IPS-18a (cell line): ENCODE measurements at regions not wholly inside any gene's neighbourhood (a gene's known extent, or its start where the extent isn't known, plus 50 kb on each side); places are given as distances from the start of the nearest gene placed in this dataset.

Experiments
- H3K27ac ChIP-seq: one replicate; pipeline ENCODE4 v1.5.1; 2013; ENCODE audit warnings: low read length
- H3K27me3 ChIP-seq: one replicate; pipeline ENCODE4 v1.6.1; 2013; ENCODE audit warnings: mild to moderate bottlenecking, low read length; ENCODE audit not compliant: control insufficient read depth, insufficient read depth
- H3K36me3 ChIP-seq: one replicate; pipeline ENCODE4 v1.6.1; 2013; ENCODE audit warnings: low read depth, low read length; ENCODE audit not compliant: control insufficient read depth
- H3K4me1 ChIP-seq: one replicate; pipeline ENCODE4 v1.6.1; 2013; ENCODE audit warnings: low read depth, low read length; ENCODE audit not compliant: control insufficient read depth
- H3K4me3 ChIP-seq: one replicate; pipeline ENCODE4 v1.5.1; 2013; ENCODE audit warnings: low read length
- H3K9ac ChIP-seq: one replicate; pipeline ENCODE4 v1.6.1; 2013; ENCODE audit warnings: mild to moderate bottlenecking, low read length, moderate library complexity
- H3K9me3 ChIP-seq: one replicate; pipeline ENCODE4 v1.6.1; 2013; ENCODE audit warnings: low read depth, low read length; ENCODE audit not compliant: control insufficient read depth

DNA sequence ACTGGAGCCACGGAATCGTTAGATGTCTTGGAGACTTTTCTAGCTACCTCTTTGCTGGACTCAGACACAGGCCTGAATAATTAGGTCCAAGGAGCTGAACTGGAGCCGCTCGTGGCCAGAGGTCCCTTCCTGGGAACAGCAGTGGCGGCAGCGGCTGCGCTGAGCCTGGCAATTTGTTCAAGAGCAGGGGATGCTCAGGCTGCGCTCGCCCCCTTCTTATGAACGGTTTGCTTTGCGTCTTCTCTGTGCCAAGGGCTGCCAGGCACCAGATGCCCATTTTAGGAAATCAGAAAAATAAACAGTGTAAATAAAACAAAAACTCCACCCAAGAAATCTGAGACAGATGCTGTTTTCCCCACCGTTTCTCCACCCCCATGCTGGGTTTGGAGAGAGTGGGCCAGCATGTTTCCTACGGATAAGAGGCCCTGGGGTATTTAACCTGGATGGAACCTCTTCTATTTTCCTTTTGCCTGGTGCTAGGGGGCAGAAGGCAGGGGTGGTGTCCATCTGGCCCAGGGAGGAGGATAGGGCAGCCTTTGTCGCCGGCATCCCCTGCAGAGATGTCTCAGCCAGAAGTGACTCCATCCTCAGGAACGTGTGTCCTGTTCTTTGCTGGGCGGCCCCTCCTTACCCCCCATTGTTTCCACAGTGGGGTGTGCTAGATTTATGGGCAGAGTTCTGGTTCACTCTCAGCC lies 163.4 kb downstream of the SEC14L1 start:
- no peak overlapping the region for H3K4me3 ChIP-seq
- H3K4me1 ChIP-seq = peaks cover 3% of the 10 kb centered on the region
- H3K27ac ChIP-seq = no peak overlapping the region
- H3K36me3 ChIP-seq = no peaks in the 10 kb centered on the region
- H3K9me3 ChIP-seq = no peaks in the 10 kb centered on the region
- H3K9ac ChIP-seq = no peak overlapping the region
- no peaks in the 10 kb centered on the region for H3K27me3 ChIP-seq

DNA sequence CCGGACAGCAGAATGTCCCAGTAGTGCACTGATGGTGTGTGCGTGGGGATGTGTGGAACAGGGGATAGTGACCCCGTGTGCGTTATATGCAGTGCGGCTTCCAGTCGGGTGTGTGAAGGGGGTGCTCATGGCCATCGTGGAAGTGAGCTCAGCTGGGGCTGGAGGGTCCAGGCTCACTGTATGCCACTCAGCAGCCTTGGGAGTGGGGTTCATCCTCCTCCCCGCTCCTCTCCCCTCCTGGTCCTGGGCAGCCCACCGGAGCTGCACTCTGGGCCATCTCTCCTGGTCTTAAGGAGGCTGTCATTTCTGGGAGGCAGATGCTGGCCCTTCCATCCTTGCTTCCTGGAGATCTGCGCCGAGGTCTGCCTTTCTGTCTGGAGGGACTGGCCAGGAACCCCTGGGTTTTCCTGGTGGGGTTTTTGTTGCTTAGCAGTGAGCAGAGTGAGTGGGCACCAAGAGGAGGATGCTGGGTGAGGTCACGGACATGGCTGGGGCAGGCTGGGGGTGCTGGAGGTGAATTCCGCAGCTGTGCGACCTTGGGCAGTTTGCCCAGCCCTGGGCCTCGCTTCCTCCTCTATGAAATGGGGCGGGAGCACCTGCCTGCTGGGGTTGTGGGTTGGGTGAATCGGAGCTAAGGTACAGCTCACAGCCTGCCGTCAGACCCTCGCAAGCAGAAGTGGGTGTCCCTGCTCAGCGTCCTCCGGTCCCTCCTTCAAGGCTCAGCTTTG lies 164.1 kb downstream of the SEC14L1 start:
- Histone ChIP-seq H3K27ac (no peak overlapping the region), H3K4me3 (no peak overlapping the region), H3K36me3 (no peaks in the 10 kb centered on the region), H3K9me3 (no peaks in the 10 kb centered on the region), H3K9ac (no peak overlapping the region), H3K27me3 (no peaks in the 10 kb centered on the region), H3K4me1 (peaks cover 3% of the 10 kb centered on the region)

DNA sequence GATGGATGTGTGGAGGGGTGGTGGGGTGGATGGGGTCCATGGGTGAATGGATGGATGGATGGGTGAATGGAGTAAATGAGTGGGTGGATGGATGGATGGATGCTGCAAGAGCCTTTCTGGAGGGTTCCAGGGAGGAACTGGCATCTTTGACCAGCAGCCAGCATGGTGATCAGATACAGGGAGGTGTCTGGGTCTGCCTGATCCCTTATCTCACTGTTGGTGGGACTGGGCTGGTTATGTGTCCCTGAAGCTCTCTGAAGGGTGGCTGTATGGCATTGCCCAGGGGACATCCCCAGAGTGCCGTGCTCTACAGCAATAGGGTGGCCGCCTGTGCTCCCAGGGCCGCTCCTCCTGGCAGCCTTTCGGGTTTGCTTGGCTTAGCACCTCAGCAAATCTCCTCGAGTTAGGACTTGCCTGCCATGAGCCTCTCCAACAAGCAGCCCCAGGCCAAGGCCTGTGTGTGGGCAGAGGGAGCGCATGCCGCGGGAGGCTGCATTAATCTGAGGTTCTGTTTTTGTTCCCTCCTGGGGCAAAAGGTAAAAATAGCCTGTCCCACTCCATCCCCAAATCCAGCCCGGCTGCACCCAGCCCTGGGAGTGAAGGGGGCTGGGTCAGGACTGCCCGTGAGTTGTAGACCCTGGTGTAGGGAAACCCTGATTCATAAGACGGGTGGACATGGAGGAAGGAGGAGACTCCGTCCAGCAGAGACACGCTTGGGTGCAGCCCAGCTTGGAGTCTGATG lies 165.4 kb downstream of the SEC14L1 start:
- no peaks in the 10 kb centered on the region for H3K9me3 ChIP-seq
- no peaks in the 10 kb centered on the region for H3K36me3 ChIP-seq
- no peak overlapping the region for H3K9ac ChIP-seq
- peaks cover 3% of the 10 kb centered on the region for H3K4me1 ChIP-seq
- no peaks in the 10 kb centered on the region for H3K27me3 ChIP-seq
- H3K27ac ChIP-seq = no peak overlapping the region
- H3K4me3 ChIP-seq = no peak overlapping the region

DNA sequence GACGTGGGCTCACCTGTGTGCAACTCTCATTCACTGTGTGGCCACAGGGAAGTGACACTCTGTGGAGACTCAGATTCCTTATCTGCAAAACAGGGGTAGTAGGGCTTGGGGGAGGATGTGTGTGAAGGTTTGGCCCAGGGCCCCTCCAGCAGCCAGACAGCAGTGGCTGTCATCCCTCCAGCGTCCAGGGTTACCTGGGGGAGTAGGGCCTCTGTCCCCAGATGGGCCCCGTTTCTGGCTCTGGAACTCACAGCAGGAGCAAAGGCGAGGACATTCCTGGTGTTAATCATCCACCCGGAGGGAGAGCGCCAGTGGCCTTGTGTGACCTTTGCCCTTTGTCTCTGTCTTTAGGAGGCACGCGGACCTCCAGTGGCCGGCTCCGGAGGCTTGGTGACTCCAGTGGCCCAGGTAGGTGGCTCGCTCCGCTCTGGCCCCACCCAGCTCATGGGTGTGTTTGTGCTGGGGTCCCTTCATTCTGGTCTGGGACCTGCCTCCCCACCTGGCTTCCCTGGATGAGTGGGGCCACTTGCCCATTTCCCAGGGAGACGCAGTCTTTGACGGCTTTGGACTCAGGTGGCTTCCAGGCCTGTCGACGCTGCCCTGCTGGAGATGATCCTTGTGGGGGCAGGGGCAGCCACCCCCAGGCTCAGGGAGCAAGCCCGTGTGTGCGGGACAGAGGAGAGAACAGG lies 166.2 kb downstream of the SEC14L1 start:
- H3K4me3 ChIP-seq = no peak overlapping the region
- H3K27me3 ChIP-seq = no peaks in the 10 kb centered on the region
- H3K9me3 ChIP-seq = no peaks in the 10 kb centered on the region
- H3K9ac ChIP-seq = no peak overlapping the region
- H3K4me1 ChIP-seq = peaks cover 3% of the 10 kb centered on the region
- no peaks in the 10 kb centered on the region for H3K36me3 ChIP-seq
- H3K27ac ChIP-seq = no peak overlapping the region

DNA sequence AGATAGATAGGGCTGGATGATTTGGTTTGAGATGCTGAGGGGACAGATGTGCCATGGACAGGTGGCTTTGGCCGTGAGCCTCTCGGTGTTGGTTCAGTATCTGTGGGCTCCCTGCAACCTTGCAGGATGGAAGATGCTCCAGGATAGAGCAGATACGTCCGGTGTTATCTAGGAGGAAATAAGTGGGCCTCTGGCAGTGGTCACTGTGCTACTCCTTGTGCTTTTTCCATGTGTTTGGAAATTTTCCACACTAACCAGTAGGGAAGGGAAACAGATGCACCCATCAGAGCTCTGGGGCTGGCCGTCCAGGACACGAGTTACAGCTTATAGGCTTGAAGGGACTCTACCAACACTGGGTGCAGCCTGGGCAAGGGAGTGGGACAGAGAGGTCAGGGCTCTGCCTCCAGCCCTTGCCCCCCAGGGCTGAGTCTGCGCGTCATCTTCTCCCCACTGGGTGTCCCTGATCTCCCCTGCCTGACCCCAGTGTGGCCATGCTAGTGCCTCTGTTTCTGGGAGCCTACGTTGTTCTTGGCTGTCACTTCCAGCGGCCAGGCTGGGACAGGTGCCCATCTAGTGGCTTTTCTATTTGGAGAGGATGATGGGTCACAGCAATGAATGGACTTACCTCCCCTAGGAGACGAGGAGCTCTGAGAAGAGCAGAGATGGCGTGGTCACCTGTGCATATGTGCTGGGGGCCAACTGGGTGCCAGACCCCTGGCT lies 166.9 kb downstream of the SEC14L1 start:
- H3K36me3 ChIP-seq = no peaks in the 10 kb centered on the region
- no peak overlapping the region for H3K4me3 ChIP-seq
- H3K27me3 ChIP-seq = no peaks in the 10 kb centered on the region
- H3K9ac ChIP-seq = no peak overlapping the region
- H3K27ac ChIP-seq = no peak overlapping the region
- H3K9me3 ChIP-seq = no peaks in the 10 kb centered on the region
- peaks cover 3% of the 10 kb centered on the region for H3K4me1 ChIP-seq

DNA sequence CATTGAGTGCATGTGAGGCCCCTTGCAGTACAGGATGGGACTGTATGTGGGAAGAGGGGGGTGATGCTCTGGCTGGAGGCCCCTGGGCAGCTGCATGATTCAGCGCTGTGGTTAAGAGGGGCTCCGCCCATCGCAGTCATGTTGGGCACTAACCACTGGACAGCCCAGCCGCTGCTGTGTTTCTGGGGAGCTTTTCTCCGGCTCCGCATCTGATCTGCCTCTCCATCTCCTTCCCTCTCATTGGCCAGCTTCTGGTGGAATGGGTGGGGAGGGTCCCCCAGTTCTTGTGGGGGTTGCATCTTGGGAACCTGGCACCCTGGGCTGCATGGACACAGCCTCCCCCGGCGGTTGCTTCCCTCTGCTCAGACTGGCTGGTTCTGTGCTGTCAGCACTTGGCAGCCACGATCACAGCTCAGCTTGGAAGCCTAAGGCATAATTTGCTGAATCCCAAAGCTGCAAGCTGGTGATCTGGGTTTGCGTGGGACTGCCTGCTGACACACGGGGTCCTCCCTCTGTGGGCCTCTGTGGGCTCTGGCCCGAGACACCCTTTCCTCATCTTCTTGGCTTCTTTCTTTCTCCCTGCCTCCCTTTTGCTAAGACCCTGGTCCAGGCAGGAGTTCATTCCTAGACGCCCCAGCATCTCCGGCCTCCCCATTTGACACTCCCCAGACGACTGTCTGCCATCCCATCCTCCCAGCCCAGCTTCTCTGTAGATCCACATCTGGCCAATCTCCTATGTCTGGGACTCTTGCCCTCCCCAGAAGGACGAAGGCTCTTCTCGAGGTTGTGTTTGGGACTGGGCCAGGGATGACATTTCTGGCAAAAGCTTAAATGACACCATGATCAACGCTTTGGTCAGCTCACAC lies 168.3 kb downstream of the SEC14L1 start:
- Histone ChIP-seq H3K4me1 (peaks cover 3% of the 10 kb centered on the region), H3K36me3 (no peaks in the 10 kb centered on the region), H3K9ac (no peak overlapping the region), H3K4me3 (no peak overlapping the region), H3K9me3 (no peaks in the 10 kb centered on the region), H3K27me3 (no peaks in the 10 kb centered on the region), H3K27ac (no peak overlapping the region)

DNA sequence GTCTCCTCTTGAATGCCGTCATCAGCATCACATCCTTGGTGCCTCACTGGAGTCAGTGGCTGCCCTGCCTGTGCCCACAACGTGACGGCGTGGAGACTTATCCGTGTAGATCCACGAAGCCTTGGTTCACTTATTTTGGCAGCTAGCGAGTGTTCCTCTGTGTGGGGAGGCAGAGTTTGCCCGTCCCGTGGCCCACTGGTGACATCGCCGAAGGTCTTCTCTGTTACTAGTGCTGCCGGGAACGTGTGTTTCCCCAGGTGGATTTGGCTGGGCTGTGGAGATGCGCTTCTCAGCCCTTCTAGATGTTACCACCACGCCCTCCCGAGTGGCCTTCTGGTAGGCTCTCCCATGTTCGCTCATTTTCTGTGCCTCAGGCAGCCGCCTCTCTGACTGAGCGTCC lies 169.6 kb downstream of the SEC14L1 start:
- no peaks in the 10 kb centered on the region for H3K9me3 ChIP-seq
- no peak overlapping the region for H3K9ac ChIP-seq
- no peaks in the 10 kb centered on the region for H3K4me1 ChIP-seq
- H3K27me3 ChIP-seq = no peaks in the 10 kb centered on the region
- no peak overlapping the region for H3K4me3 ChIP-seq
- no peaks in the 10 kb centered on the region for H3K36me3 ChIP-seq
- no peak overlapping the region for H3K27ac ChIP-seq

DNA sequence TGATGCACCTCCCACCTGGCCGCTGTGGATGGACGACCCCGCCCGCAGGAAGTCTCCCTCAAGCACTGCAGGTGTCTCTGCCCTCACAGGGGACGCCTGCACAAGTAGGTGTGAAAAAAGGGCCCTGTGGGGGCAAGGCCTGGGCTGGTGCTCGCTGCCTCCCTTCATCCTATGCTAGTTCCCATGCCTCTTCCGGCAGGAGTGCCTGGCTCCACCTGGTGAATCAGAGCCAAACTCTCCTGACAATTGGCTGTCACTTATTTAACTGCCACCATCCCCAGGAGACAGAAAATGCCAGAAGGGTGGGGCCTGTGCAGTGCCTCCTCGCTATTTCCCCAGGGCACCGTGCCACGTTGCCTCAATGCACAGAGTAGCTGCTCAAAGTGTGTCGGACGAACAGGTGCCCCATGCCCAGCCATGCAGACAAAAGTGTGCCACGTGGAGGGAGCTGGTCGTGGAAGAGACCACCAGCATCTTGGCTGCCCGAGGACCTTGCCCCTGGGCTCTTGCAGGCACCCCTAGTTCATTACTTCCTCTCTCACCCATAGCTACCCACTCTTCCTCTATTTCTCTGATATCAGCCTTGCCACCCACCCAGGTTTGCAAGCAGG lies 170.7 kb downstream of the SEC14L1 start:
- Histone ChIP-seq H3K4me3 (no peak overlapping the region), H3K9me3 (no peaks in the 10 kb centered on the region), H3K4me1 (peaks cover 10% of the 10 kb centered on the region), H3K27me3 (no peaks in the 10 kb centered on the region), H3K27ac (no peak overlapping the region), H3K9ac (no peak overlapping the region), H3K36me3 (no peaks in the 10 kb centered on the region)

DNA sequence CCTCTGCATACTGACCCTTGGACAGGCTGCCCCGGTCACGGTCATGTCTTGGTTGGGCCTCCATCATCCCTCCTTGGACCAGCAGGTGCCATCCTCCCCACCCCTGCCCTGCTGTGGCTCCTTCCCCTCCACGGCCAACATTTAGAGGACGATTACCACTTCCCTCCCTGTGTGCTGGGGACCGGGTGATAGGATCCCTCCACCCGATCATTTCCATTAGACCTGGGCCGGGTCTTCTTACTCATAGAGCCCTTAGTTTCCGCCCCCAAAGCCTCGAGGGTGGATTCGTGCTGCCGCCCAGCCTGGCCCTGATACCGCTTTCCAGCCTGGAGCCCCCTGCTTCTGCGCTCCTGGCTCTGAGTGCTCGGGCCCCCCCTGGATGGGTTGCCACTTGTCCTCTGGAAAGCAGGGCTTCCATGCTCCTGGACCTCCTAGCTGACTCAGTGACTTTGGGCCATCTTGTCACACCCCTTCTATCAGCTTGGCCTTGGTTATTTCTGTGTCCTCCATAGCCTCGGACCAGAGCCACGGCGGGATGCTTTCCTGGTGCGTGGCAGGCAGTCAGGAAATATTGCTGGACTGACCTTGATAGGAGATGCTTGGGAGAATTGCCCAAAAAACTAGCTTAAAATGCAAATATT lies 171.4 kb downstream of the SEC14L1 start:
- peaks cover 17% of the 10 kb centered on the region for H3K4me1 ChIP-seq
- no peak overlapping the region for H3K27ac ChIP-seq
- H3K27me3 ChIP-seq = no peaks in the 10 kb centered on the region
- H3K9ac ChIP-seq = no peak overlapping the region
- H3K9me3 ChIP-seq = no peaks in the 10 kb centered on the region
- no peaks in the 10 kb centered on the region for H3K36me3 ChIP-seq
- no peak overlapping the region for H3K4me3 ChIP-seq
